DND-41 (cell line): ENCODE measurements at regions not wholly inside any gene's neighbourhood (a gene's known extent, or its start where the extent isn't known, plus 50 kb on each side); places are given as distances from the start of the nearest gene placed in this dataset.
A peak's percentile ranks its signal among the peaks of the same experiment; 100 is the strongest.

Source experiments
- ATAC-seq: fragments of 200-7000 bp; cut with Tn5 transposase; 3 replicates; pipeline ENCODE4 v1.9.1; 2021; ENCODE audit warnings: low read depth; ENCODE audit not compliant: insufficient read depth
- DNase-seq: peaks from one replicate; pipeline ENCODE4 v3.0.0-alpha.2; 2020
- H2AFZ ChIP-seq: 2 replicates; pipeline ENCODE4 v1.6.0; 2012; ENCODE audit warnings: low read depth, low read length
- H3K27ac ChIP-seq: 2 replicates; pipeline ENCODE4 v1.5.1; 2012; ENCODE audit warnings: low read length, inconsistent platforms
- H3K27me3 ChIP-seq: fragments of 200-600 bp; sonication (generic); 2 replicates; pipeline ENCODE4 v1.6.0; 2012; ENCODE audit warnings: low read length, mild to moderate bottlenecking, inconsistent platforms; ENCODE audit not compliant: insufficient read depth, poor library complexity
- H3K36me3 ChIP-seq: 2 replicates; pipeline ENCODE4 v1.5.1; 2012; ENCODE audit warnings: low read length, inconsistent platforms; ENCODE audit not compliant: insufficient read depth
- H3K4me1 ChIP-seq: 2 replicates; pipeline ENCODE4 v1.5.1; 2012; ENCODE audit warnings: mild to moderate bottlenecking, low read length; ENCODE audit not compliant: insufficient read depth
- H3K4me2 ChIP-seq: 2 replicates; pipeline ENCODE4 v1.6.0; 2012; ENCODE audit warnings: mild to moderate bottlenecking, moderate library complexity, low read length, inconsistent platforms; ENCODE audit not compliant: insufficient read depth
- H3K4me3 ChIP-seq, 2 experiments: fragments of 200-600 bp in 1 of 2; shearing (Covaris generic) in 1 of 2; 2 replicates each; pipeline ENCODE4 v1.5.1; 2012 to 2016; ENCODE audit warnings: inconsistent platforms in 2 of 2, low read length in 2 of 2, mild to moderate bottlenecking in 2 of 2, low read depth in 1 of 2, moderate library complexity in 1 of 2
- H3K79me2 ChIP-seq: 2 replicates; pipeline ENCODE4 v1.6.0; 2012; ENCODE audit warnings: low read length, inconsistent platforms; ENCODE audit not compliant: insufficient read depth
- H3K9ac ChIP-seq: 2 replicates; pipeline ENCODE4 v1.6.0; 2012; ENCODE audit warnings: low read depth, mild to moderate bottlenecking, inconsistent platforms, low read length, moderate library complexity
- H3K9me3 ChIP-seq: 2 replicates; pipeline ENCODE4 v1.5.1; 2012; ENCODE audit warnings: low read length, moderate library complexity, mild to moderate bottlenecking, inconsistent platforms; ENCODE audit not compliant: insufficient read depth, severe bottlenecking
- H4K20me1 ChIP-seq: 2 replicates; pipeline ENCODE4 v1.6.0; 2012; ENCODE audit warnings: low read length; ENCODE audit not compliant: insufficient read depth
- CTCF ChIP-seq: IDR thresholded peaks from 2 replicates; pipeline ENCODE4 v1.5.1; 2012; ENCODE audit warnings: borderline replicate concordance, low read length, moderate library complexity, mild to moderate bottlenecking; ENCODE audit not compliant: poor library complexity, severe bottlenecking; ENCODE audit errors: extremely low read depth
- EZH2 ChIP-seq: IDR thresholded peaks from 3 replicates; pipeline ENCODE4 v1.6.1; 2012; ENCODE audit warnings: borderline replicate concordance, low read depth, mild to moderate bottlenecking, moderate library complexity, low read length, inconsistent platforms; ENCODE audit not compliant: severe bottlenecking

- Histone ChIP-seq H3K36me3 (no peaks in the 10 kb centered on the region), H4K20me1 (no peaks in the 10 kb centered on the region)
These were observed 61.4 kb upstream of the PTGS2 start for GRCh38 chr1:186741640-186742039.

GRCh38 chr1:186740324-186740723, 60.1 kb upstream of the PTGS2 start:
- TF ChIP-seq CTCF (no peak), EZH2 (no peak)

More at GRCh38 chr1:186741640-186742039, 61.4 kb upstream of the PTGS2 start:
- TF ChIP-seq CTCF: no peak
- TF ChIP-seq EZH2: no peak
- Histone ChIP-seq H3K4me3 (no peak overlapping the region), H3K9me3 (no peaks in the 10 kb centered on the region), H3K9ac (no peak overlapping the region), H3K27ac (no peak overlapping the region), H3K79me2 (no peaks in the 10 kb centered on the region), H3K4me2 (no peak overlapping the region), H3K27me3 (no peaks in the 10 kb centered on the region), H2AFZ (no peak overlapping the region), H3K4me1 (no peaks in the 10 kb centered on the region)
- ATAC-seq (no peak), DNase-seq (no peak)

GRCh38 chr1:186739515-186739914, 59.3 kb upstream of the PTGS2 start:
- Histone ChIP-seq H3K4me2 (no peak overlapping the region), H3K9ac (no peak overlapping the region), H2AFZ (no peak overlapping the region; the same call in 1 of the 2 replicates), H3K36me3 (no peaks in the 10 kb centered on the region), H3K27ac (no peak overlapping the region), H3K9me3 (no peaks in the 10 kb centered on the region), H3K4me1 (no peaks in the 10 kb centered on the region), H3K79me2 (no peaks in the 10 kb centered on the region), H4K20me1 (no peaks in the 10 kb centered on the region), H3K27me3 (no peaks in the 10 kb centered on the region), H3K4me3 (no peak overlapping the region)
- no peak for TF ChIP-seq EZH2
- no peak for TF ChIP-seq CTCF
- ATAC-seq (no peak), DNase-seq (no peak)

More at GRCh38 chr1:186740324-186740723, 60.1 kb upstream of the PTGS2 start:
- Histone ChIP-seq H3K4me3 (no peak overlapping the region), H3K9me3 (no peaks in the 10 kb centered on the region), H3K36me3 (no peaks in the 10 kb centered on the region), H3K79me2 (no peaks in the 10 kb centered on the region), H4K20me1 (no peaks in the 10 kb centered on the region), H3K27me3 (no peaks in the 10 kb centered on the region), H2AFZ (no peak overlapping the region), H3K27ac (no peak overlapping the region), H3K4me1 (no peaks in the 10 kb centered on the region), H3K4me2 (no peak overlapping the region), H3K9ac (no peak overlapping the region)
- no peak for DNase-seq
- no peak for ATAC-seq

- Histone ChIP-seq H3K4me3 (no peak overlapping the region), H3K9me3 (no peaks in the 10 kb centered on the region), H3K27ac (no peak overlapping the region), H4K20me1 (no peaks in the 10 kb centered on the region), H2AFZ (no peak overlapping the region), H3K27me3 (no peaks in the 10 kb centered on the region), H3K4me2 (no peak overlapping the region), H3K79me2 (no peaks in the 10 kb centered on the region), H3K36me3 (no peaks in the 10 kb centered on the region), H3K9ac (no peak overlapping the region), H3K4me1 (no peaks in the 10 kb centered on the region)
- ATAC-seq (peak; percentile 76), DNase-seq (no peak)
- TF ChIP-seq CTCF: no peak
- no peak for TF ChIP-seq EZH2
These were observed 58.7 kb upstream of the PTGS2 start for GRCh38 chr1:186738926-186739325.
